ENCODE measurements at regions not wholly inside any gene's neighbourhood (a gene's known extent, or its start where the extent isn't known, plus 50 kb on each side); places are given as distances from the start of the nearest gene placed in this dataset.

GRCh38 chr14:101125313-101125712 is 221.8 kb upstream of the RTL1 start:
- intact Hi-C loops (cut with DNase I) = no loop called here
- H3K4me3 ChIP-seq = no peak overlapping the region
- H3K27ac ChIP-seq = no peak overlapping the region
- DNase-seq (no peak), ATAC-seq (no peak)
- TF ChIP-seq CTCF (IDR thresholded peaks at IDR 0.05) = no peak
- no peaks in the 10 kb centered on the region for H3K36me3 ChIP-seq
- no peaks in the 10 kb centered on the region for H3K9me3 ChIP-seq
- H3K27me3 ChIP-seq = peaks cover 0 to 28% of the 10 kb centered on the region in 2 donors
- peaks cover 0 to 7% of the 10 kb centered on the region in 2 donors for H3K4me1 ChIP-seq

DNA sequence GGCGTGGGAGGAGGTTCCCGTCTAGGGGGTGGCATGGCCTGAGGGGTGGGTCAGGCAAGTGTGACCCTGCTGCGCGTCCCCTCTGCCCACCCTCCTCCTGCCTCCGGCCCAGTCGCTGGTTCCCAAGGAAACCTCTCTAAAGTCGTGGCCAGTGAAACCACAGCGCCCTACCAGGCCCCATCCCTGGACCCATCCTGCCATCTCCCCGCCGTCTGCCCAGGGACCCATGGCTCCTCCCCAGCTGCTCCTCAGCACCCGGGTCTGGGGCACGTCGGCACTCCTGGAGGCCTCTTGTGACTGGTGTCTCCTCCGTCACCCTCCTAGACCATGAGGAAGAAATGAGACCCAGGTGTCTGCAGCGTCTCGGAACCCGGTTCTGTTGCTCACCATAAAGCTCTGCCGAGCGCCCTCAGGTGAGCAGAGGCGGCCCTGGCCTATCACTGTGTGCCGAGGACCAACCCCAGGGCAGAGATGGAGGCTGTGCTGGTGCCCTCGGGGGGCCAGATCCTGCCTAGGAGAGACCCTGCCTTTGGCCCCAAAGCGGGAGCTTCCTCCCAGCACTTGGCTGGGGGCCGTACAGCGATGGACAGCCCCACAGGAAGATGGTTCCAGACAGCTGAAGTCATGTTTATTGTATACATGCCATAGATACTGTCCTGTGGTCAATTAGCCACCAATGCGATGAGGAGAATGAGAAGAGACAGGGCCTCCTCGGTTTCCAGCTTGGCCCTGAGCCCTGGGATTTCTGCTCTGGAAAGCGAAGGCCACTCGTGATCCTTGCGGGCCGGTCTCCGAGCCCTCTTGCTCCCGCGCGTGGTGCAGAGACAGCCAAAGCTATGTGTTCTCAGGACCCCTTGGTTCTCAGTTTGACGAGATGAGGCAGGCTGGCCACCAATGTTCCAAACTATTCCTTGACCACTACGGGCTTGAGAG is 222.5 kb upstream of the RTL1 start:
- Histone ChIP-seq H3K27me3 (peaks cover 0 to 33% of the 10 kb centered on the region in 2 donors), H3K4me1 (peaks cover 0 to 5% of the 10 kb centered on the region in 2 donors), H3K36me3 (no peaks in the 10 kb centered on the region), H3K27ac (no peak overlapping the region), H3K9me3 (no peaks in the 10 kb centered on the region), H3K4me3 (no peak overlapping the region)
- intact Hi-C loops (cut with DNase I) = no loop called here
- ATAC-seq (no peak), DNase-seq (peak in 1 of 4 donors; percentile 58)
- no peak for TF ChIP-seq CTCF (IDR thresholded peaks at IDR 0.05)

GRCh38 chr14:101126731-101127130 is 223.2 kb upstream of the RTL1 start:
- Histone ChIP-seq H3K36me3 (no peaks in the 10 kb centered on the region), H3K27me3 (peaks cover 0 to 34% of the 10 kb centered on the region in 2 donors), H3K4me1 (peaks cover 0 to under 1% of the 10 kb centered on the region in 2 donors), H3K4me3 (no peak overlapping the region), H3K27ac (no peak overlapping the region), H3K9me3 (no peaks in the 10 kb centered on the region)
- no peak for ATAC-seq
- intact Hi-C loops (cut with DNase I) = no loop called here
- peak in 1 of 4 donors; percentile 60 for DNase-seq
- no peak for TF ChIP-seq CTCF (IDR thresholded peaks at IDR 0.05)

GRCh38 chr14:101127224-101127623 is 223.7 kb upstream of the RTL1 start:
- no peak for TF ChIP-seq CTCF (IDR thresholded peaks at IDR 0.05)
- H3K36me3 ChIP-seq = no peaks in the 10 kb centered on the region
- no peak for ATAC-seq
- no peak overlapping the region for H3K4me3 ChIP-seq
- peaks cover 0 to 38% of the 10 kb centered on the region in 2 donors for H3K27me3 ChIP-seq
- no peak for DNase-seq
- H3K9me3 ChIP-seq = no peaks in the 10 kb centered on the region
- no peaks in the 10 kb centered on the region for H3K4me1 ChIP-seq
- intact Hi-C loops (cut with DNase I) = no loop called here
- H3K27ac ChIP-seq = no peak overlapping the region

DNA sequence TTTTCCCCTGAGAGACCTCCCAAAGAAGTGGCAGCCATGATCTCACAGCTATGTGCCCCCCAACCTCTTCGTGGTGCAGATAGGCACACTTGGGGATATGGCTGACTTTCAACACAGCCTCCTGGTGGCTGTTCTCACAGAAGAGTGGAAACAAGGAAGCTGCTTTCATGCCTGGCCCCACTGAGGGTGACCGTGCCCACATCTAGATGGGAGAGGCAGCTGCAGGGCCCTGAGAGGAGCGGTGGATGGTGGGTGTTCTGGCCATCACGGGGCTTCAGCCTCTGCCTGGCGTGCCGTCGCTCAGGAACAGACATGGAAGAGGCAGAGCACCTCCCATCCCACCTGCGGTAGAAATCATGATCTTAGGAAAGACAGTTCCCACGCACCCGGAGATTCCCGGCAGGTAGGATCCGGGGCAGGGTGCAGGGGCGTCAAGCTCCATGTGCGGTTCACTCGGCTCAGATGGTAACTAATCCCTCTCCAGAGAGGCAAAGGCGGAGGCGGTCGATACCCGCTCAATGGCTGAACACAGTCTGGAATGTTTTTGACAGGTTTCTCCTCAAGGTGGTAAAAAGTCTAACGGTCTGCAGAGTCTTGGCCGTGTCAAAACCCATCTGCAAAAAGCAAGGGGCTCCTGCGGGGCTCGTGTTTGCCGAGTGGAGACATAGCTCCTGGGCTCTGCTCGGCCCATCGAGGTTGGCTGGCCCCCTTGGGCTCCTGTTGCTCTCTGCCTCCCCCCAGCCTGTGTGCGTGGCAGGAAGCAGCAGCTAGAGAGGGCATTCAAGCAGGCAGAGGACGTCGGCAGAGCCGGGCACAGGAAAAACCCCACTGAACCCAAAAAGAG is 225.2 kb upstream of the RTL1 start:
- ATAC-seq (no peak), DNase-seq (peak in 2 of 4 donors; percentile 20 to 68)
- intact Hi-C loops (cut with DNase I) = no loop called here
- Histone ChIP-seq H3K36me3 (no peaks in the 10 kb centered on the region), H3K4me3 (no peak overlapping the region), H3K27me3 (peaks cover 0 to 45% of the 10 kb centered on the region in 2 donors), H3K4me1 (no peaks in the 10 kb centered on the region), H3K9me3 (no peaks in the 10 kb centered on the region), H3K27ac (no peak overlapping the region)
- no peak for TF ChIP-seq CTCF (IDR thresholded peaks at IDR 0.05)

All from left lung (tissue), 4 donors.